ENCODE measurements at regions not wholly inside any gene's neighbourhood (a gene's known extent, or its start where the extent isn't known, plus 50 kb on each side); places are given as distances from the start of the nearest gene placed in this dataset.

DNA sequence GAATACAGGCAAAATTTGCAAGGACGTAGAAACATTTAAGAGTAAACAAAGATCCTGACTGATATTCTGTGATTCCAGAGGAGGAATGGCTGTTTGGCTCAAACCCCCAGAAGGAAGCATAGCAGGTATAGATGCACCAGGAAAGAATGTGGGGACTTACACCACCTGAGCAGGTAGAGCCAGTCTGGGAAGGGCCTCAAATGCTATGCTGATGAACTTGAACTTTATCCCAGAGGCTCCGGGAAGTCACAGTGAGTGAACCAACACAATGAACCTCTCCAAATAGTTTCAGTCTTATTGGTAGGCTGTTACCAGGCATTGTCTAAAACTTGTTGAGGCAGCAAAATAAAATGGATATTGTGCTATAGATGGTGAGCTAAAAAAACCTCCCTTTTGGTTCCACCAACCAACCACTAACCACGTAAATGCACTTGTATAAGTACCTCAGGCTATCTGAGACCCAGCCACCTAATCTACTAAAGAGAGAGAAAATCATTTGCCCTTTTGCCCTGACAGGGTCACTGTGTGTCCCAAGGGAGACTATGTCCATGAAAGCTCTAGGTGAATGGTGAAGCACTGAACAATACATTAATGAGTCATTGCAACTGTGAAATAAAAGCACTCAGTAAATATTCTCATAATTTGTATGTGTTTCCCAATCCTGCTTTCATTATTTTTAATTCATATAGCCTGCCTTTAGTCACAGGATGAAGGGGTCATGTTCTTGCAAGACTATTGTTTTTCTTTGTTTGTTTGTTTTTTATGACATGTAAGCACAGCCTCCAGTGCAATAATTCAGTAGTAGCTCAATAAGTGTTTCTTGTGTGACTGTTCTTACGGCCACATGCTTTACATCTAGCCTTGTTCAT lies 911.6 kb downstream of the EPHA4 start:
- peak; percentile 31 for DNase-seq

DNA sequence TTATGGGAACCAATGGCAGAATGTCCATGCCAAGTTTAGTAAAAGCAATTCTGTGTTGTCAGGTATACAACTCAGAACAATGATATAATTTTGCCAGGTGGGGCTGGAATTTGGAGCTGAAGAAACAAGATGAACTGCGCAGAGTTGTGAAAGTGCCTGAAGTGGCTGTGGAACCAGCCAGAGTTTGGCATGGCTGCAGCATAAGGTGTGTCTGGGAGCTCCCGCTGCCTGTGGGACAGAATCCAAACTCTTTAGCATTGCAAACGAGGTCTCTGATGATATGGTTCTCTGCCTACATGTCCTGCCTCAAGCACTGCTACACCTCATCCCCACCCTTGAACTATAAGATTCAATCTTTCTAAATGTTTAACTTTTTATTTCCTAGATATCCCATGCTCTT lies 909.7 kb downstream of the EPHA4 start:
- DNase-seq: no peak

DNA sequence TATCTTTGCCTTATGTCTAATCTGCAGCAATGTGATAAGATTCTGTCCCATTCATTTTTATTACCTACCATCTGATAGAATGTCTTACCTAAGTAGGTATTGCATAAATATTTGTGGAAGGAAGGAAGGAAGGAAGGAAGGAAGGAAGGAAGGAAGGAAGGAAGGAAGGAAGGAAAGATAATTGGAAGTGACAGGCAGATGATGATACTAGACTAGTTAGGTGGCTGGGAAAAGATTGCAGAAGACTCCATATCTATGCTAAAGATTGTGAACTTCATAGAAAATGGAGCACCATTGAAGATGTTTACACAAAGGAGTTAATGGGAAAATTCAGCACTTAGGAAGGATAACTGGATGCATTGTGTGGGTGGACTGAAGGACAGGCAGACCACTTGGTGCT lies 909.0 kb downstream of the EPHA4 start:
- no peak for DNase-seq

DNA sequence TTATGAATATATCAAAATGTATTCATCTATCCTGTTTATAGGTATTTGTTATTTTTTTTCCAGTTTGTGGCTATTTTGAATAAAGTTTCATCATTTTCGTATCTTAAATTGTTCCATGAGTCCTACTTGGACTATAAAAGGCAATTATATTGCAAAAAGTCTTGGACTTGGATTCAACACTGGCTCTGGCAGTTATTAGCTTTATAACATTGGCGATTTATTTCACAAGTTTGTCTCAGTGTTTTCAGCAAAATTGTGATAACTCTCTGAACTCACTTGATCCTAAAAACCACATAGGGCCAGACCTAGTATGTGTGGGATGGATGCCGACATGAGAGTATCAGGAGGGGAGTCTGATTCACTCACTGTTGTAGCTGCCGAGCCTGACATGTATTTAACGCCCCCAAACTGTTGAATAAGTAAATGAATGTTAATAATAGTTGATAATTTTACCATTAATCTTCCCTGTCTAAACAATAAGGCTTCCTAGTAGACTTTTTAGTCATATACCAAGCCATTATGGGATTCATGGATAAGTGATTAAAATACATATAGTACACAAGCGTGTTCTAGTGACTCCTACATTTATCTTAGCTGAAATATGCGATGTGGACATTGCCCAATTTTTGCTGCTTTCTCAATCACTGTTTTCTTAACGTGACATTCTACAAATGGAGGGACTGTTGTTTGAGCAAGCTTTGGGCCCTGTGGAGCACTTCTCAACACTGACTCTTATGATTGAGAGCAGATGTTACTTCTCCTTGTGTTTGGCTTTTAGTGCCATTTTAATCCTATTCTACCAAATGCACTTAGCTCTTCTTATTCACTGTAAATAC lies 907.6 kb downstream of the EPHA4 start:
- DNase-seq: no peak

DNA sequence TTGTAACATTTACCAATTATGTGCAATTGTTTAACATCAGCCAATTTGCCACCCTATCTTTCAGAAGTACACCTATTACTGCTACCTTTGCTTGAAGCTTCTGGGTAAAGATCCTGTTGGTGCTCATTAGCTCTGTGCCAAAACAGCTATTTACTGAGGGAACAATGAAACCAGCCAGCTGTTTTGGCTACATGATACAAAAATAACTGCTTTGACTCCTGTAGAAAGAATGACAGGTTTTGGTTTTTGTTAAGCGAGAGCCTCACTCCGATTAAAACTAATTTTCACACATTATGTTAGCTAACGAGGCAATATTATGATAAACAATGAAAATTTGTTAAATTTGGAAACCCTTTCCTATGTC lies 907.0 kb downstream of the EPHA4 start:
- DNase-seq: no peak

DNA sequence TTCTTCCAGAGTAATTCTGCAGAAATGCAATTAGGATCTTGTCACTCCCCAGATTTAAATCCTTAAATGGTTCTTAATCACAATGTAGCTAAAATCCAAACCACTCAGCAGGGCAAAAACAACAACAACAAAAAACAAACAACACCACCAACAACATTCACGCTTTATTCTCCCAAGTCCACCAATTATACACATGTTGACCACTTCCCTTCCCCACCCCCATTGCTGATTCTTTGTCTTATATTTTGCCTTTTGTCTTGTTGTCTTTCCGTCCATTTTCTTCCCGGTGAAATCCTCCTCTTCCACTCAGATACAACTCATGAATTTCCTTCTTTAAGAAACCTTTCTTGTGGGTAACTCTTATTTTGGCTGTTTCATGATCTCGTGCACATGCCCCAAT lies 902.8 kb downstream of the EPHA4 start:
- no peak for DNase-seq

DNA sequence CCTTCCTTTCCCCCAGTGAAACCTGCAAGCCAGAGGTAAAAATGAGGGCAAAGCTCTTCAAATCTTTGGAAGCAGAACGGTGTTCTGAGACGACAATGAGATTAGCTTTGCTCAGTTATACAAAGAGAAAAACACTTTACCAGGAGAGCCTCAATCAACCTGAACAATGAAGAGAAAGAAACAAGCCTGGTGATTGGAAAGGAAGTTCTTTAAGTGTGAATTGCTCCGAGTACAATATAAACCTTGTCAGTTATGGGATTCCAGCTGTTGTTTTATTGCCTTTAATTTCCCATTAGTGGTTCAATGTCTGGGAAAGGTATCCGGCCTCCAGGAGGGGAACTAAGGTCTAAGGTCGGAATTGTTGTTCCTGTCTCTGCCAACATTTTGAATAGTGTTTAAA lies 901.6 kb downstream of the EPHA4 start:
- DNase-seq: peak; percentile 28

DNA sequence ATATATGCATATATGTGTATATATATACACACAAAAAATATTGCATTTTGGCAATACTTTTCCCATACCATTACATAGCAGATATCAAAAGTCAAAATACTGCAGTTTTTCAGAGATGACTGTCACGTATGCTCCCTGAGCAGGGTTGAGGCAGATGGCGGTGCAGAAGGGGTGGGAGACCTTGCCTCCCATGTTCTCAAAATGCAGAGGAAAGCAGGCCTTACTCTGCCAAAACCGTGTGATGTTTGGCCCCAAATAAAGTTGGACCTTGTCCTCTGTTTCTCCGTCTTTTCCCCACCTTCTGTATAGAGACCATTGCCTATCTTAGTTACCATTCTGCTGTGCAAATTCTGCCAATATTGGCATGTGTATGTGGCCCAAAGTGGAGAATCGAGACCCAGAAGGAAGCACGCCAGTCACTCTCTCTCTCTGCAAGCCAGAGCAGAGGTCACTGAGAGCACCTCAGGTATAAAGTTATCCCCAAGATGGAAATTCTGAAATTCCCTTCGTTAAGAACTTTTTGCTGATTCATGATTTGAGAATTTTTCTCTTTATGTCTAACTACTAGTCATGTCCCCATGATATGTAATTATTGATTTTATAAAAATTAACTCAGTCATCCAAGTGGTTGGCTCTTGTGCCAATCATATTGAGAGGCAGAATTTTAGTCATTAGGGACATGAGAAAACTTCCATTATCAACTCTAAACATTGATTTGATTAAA lies 898.8 kb downstream of the EPHA4 start:
- no peak for DNase-seq

DNA sequence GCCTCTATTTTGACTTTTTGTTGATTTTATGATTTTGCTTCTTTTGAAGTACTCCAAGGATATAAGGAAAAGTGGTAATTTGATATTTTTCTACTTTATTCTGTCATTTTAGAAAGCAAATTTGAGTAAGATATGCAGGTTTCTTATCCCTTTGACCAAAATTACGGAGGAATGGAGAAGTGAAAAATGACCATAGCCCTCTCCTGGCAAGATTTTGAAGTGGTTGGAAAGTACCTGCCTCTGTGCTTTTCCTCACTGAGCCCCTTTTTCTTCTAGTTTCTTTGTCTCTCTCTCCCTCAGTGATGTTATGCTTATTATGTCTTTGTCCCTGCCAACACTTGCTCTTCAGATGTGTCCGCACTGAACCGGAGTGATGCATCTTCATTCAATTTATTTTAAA lies 898.1 kb downstream of the EPHA4 start:
- DNase-seq: no peak

DNA sequence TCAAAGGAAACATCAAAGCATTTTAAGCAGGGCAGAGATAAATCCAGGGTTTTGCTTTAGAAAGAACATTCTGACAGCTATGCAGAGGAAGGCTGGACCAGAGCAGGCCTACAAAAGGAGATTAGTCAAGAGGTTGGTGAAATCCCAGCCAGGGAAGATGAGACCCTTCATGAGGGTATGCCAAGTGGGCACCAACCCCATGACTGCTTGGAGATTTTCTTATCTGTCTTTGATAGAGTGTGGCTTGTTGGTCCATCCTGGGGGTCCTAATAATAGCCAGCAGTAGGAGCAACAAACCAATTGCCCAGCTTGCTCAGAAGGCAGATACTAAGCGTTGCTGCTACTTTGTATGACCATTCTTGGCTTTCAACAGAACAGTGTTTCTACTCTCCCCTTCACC lies 895.4 kb downstream of the EPHA4 start:
- no peak for DNase-seq

DNA sequence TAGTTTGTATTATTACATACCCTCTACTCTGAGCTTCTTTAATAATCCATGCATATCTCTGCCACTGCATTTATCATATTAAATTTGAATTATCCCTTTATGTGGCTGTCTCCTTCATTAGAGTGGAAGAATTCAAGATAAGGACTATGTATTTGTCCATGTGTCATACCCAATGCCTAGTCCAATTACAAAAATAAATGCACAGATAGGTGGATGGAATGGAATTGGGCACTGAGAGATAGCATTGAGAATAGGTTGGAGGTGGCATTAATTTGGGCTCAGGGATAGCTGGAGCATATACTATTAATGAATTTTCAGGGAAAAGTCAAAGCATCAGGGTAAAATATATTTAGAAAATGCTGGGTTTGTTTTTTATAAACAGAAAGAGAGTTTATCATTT lies 893.2 kb downstream of the EPHA4 start:
- no peak for DNase-seq

DNA sequence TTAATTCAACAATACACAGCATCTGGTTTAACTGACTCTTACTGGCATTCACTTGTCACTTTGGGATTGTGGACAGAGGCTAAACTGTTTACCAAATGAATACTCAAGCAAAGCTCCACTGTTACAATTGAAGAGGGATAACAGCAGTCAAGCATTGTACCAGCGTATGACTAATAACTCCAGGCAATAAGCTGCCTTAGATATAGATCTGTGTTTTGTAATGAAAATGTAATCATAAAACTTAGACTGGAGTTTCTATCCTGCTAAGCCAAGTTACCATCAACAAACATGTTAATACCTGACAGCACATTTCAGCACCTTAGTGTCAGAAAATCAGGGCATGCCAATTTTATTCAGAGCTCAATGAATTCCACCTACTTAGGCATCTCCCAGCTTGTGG lies 889.5 kb downstream of the EPHA4 start:
- DNase-seq: no peak

DNA sequence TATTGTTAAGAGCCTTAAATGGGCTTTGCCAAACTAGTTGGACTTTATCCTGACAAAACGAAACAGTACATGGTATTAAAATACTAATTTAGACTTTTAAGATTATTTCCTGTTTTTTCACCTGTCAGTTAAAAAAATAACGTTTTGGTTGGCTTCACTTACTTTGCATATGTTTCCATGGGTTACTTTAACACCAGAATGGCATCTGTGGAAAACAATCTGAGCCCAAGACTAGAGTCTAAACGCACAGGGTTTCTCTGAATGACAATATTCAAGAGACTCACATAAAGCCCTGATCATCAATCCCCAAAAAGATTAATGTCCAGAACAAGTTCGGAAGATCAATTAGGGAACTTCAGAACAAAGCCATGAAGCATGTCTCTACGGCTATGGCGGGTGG lies 888.0 kb downstream of the EPHA4 start:
- DNase-seq: no peak

DNA sequence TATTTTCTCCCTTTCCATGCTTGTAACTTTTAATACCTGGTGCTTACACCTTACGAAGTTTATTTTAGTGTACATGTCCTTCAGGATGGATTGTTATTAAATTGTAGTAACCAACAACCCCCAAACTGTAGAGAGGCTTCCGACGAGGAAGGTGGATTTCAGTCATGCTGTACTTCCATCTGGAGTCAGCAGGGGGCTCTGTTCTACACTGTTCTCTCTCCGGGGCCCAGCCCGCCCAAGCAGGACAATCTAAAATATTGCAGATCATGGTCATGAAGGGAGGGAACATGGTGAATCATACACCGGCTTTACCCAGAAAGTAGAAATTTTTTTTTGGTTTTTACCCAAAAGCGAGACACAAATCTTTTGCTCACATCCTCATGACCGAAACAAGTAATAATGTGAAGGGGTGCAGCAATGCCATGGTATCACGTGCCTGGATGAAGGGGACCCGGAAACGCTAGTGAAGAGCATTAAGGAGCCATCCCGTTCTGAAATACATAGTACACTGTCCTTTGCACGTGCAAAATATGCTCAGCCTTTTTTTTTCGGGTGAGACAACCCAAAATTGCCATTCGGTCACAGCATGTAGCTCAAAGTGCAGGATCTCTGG lies 884.8 kb downstream of the EPHA4 start:
- DNase-seq: peak; percentile 78

DNA sequence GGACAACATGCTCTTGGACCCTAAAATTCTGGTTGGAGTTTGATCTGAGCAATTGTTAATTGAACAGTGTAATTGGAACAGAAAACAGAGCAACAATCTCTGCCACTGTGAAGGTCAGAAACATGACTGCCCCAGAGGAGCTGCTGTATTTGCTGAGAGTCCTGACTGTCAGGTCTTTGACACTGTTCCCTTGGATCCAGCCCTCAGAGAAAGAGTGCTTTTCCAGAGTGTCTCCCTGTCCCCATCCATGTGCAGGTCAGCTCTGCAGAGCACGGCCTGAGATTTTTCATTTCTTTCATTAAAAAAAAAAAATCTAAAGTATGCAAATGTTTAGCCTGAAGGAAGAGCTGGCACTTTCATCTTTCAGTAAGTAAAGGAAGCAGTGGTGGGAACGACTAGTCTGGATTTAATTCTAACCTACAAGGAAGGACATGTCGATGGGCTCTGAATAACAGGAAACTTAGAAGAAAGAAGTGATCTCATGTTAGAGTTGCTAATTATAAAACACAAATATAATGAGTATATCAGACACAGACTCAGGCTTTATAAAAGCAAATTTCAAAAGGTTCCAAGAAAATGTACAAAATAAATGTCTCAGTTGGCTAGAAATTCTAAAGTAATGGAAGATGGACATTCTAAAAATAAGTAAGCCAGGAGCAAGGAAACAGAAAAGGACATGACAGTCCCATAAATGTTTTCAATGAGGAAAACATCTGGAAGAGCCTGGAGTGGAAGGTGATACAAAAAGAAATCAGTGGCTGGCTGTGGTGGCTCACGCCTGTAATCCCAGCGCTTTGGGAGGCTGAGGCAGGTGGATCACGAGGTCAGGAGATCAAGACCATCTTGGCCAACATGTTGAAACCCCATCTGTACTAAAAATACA lies 876.5 kb downstream of the EPHA4 start:
- DNase-seq: peak; percentile 13

DNA sequence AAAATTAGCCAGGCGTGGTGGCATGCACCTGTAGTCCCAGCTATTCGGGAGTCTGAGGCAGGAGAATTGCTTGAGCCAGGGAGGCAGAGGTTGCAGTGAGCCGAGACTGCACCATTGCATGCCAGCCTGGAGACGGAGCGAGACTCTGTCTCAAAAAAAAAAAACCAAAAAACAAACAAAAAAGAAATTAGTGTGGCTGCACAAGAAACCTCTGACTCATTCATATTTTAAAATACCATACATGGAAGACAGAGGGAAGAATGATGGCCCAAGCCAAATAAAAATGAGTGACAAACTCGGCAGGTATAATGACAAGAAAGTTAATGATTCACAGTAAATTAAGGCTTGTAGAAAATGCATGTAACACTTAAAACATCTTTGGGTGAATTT lies 875.8 kb downstream of the EPHA4 start:
- DNase-seq: no peak

DNA sequence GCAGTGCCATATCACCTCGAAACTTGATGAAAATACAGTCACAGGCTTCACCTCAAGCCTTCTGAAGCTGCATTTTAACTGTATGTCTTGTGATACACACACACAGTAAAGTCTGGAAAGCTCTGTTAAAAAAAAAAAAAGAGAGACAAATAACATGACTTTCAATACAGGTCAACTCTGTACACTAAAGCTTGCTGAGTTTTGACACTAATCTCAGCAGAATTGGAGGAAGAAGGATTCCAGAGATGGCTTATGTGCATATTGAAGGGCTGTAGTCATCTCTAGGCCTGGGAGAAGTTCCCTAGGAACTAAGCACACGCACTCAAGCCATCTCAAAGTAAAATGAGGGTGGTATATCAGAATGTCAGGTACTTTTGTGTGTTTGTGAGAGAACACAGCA lies 875.1 kb downstream of the EPHA4 start:
- no peak for DNase-seq

DNA sequence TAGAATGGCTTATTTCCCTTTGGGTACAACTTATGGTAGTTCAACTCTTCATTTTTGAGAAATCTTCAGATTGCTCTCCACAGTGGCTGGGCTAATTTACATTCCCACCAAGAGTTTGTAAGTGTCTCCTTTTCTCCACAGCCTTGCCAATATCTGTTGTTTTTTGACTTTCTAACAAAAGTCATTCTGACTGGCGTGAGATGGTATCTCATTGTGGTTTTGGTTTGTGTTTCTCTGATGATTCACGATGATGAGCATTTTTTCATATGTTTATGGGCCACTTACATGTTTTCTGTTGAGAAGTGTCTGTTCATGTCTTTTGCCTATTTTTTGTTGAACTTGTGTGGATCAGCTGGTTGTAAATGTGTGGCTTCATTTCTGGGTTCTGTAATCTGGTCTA lies 871.0 kb downstream of the EPHA4 start:
- no peak for DNase-seq

DNA sequence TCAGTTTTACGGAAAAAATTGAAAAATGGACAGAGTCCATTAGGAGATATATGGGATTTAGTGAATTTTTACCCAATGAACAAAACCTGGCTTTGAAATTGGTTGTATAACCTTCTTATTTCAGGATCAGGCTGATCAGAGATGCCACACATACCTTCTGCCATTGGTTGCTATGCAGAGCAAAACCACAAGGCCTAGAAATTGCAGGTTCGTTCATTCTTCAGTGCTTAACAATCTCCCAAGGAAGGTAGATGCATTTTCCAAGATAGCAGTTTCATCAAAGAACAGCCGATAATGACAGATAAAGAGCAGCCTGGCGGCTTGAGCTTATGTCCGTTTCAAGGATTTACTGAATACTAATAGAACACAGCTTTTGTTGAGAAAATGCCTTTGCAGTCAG lies 868.8 kb downstream of the EPHA4 start:
- DNase-seq: no peak

DNA sequence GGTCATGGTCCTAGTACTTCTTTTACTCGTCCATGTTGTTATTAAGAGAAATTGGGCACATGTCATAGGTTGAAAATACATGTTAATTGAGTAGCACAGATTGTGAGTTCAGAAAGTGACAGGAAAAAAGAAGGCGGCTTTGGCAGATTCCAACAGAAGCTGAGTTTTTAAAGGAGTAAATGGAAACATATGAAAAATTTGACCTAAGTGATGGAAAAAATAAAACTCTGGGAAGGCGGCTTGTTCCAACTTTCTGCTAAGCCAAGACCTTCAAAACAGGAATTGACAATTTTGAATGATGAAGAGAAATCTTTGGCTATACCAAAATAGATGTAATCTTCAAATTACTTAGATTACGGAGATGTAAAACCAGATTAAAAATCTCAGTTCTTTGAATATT lies 868.0 kb downstream of the EPHA4 start:
- no peak for DNase-seq

DNA sequence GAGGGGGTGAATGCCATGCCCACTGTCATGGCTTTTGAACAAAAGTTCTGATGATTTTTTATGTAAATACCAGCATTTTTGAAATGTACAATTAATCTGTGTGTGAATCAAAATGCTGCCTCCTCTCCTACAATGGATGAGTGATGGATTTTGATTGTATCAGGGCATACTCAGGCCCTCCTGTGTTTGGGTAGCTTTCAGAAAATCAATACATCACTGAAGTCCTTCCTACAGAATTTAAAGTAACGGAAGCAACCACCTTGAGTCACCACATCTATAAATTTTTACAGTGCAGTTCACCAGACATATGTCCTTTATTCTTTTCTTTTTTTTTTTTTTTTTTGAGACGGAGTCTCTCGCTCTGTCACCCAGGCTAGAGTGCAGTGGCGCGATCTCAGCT lies 867.3 kb downstream of the EPHA4 start:
- DNase-seq: no peak

DNA sequence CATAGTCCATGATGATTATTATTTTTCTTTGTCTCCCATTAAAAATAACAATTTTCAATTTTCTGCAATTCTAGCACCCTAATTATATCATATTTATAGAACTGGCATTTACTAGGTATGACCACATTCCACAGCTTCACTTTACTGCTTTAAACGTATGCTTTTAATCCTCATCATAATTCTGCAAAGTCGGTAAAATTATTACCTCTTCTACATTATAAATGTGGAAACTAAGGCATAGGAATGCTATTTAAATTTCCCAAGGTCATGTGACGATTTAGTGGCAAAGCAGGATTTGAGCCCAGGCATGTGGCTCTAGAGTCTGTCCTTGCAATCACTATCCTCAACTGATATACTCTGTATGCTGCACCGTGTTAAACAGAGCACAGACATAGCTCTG lies 866.4 kb downstream of the EPHA4 start:
- no peak for DNase-seq
